ENCODE measurements at regions not wholly inside any gene's neighbourhood (a gene's known extent, or its start where the extent isn't known, plus 50 kb on each side); places are given as distances from the start of the nearest gene placed in this dataset.

DNA sequence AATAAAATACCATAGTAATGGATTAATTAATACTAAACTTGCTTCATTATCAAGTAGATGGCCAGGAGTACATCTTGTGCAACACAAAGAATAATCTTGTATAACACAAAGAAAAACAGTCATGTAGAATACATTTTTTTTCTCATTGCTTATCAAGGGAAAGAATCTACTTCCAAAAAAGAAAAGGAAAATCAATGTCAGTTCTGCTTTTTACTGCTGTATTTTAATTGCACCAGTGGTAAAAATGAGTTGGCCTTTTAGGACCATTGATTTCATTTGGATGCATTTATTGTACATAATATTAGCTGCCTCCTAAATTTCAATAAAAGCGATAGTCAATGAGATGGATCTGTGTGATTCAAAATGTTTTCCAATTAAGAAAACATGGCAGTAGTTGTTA lies 96.9 kb upstream of the BTBD3 start:
- DNase-seq: no peak

DNA sequence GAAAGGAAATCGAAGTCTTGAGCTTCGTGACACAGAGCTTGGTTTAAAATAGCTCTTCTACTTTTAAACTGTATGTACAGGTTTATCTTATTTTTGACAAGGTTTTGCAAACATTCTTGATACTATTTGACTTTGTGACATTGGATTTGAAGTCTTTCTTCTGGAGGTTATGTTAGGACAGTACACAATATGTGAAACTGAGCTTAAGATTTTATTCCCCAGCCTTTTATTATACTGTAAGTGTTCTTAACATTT lies 95.2 kb upstream of the BTBD3 start:
- DNase-seq: no peak

DNA sequence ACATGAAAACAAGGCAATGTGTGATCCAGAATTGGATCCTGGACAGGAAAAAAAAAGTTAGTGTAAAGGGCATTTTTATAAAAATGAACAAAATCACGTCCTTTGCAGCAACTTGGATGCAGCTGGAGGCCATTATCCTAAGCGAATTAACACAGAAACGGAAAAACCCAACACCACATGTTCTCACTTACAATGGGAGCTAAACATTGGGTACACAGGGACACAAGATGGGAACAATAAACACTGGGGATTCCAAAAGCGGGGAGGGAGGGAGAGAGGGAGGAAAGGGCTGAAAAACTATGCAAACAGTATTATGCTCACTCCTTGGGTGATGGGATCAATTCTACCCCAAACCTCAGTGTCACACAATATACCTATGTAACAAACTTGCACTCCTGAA lies 91.4 kb upstream of the BTBD3 start:
- DNase-seq: no peak

DNA sequence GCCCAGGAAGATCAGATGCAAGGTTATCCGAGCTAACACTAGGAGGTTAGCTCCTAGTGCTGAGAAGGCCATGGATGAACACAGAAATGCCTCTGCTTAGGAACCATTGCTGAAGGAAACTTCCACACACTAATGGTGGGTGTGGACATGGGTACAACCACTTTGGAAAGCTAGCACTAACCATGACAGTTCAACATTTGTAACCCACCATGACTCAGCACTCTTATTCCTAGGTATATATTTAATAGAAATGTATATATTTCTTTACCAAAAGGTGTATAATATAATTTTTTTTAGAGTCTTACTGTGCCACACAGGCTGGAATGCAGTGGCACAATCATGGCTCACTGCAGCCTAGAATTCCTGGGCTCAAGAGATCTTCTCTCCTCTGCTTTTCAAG lies 85.3 kb upstream of the BTBD3 start:
- no peak for DNase-seq

DNA sequence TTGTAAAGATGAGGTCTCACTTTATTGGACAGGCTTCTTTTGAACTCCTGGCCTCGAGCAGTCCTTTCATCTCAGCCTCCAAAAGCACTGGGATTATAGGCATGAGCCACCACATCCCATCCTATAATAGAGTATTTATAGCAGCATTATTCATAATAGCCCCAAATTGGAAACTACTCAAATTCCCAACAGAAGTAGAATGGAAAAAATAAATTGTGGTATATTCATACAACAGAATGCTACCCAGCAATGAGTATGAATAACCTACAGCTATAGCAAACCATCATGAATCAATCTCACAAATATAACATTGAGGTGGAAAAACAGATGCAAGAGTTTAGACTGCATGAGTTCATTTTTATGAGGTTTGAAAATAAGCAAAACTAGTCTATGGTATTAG lies 84.8 kb upstream of the BTBD3 start:
- DNase-seq: no peak

DNA sequence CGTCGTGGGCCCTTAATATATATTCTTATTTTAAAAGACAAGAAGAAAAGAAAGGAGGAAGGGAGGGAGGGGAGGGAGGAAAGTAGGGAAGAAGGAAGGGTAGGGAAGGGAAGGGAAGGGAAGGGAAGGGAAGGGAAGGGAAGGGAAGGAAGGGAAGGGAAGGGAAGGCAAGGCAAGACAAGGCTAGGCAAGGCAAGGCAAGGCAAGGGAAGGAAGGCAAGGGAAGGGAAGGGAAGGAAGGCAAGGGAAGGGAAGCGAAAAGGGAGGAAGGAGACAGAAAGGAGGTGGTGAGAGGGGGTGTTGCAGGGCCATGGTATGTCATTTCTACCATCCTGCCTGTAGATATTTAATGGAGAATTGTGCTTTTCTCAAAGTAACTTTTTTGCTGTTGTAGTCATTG lies 83.9 kb upstream of the BTBD3 start:
- DNase-seq: no peak

DNA sequence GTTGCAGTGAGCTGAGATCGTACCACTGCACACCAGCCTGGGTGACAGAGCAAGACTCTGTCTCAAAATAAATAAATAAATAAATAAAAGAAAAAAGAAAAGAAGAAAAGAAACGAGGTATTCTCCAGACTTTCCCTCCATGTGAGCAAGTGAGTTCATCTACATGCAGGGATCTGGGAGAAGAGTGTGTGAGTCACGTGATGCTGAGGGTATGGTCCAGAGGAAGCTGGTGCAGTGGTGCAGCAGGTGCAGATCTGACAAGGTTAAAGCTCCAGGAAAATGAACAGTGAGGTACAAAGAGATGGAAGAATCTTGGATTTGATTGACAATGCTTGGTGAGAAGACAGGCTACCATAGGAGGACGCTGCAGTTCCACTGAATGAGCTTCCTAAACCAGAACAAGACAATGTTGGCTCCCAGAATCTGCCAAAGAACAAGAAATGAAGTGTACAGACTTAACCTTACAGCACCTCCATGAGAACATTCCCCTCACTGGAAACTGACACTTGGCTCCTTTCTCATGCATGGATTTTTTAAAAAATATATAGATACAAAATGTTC lies 79.5 kb upstream of the BTBD3 start:
- no peak for DNase-seq

DNA sequence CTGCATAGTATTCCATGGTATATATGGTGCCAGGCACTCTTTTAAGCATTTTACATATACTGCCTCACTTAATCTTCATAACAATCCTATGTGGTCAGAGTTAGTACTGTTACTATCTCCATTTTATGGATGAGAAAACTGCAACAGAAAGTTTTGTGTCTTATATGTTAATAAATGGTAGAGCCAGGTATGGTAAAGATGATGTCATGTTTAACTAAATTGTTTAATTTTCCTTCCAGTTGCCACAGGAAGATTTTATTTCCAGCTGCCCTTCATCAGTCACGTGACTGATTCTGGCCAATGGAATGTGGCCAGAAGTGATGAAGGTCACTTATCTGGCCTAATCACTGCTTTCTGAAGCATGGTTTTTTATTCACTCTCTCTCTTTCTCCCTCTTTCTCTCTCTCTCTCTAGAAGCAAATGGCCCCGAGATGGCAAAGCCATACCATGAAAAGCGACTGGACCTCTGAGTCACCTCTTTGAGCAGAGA lies 75.7 kb upstream of the BTBD3 start:
- DNase-seq: no peak

DNA sequence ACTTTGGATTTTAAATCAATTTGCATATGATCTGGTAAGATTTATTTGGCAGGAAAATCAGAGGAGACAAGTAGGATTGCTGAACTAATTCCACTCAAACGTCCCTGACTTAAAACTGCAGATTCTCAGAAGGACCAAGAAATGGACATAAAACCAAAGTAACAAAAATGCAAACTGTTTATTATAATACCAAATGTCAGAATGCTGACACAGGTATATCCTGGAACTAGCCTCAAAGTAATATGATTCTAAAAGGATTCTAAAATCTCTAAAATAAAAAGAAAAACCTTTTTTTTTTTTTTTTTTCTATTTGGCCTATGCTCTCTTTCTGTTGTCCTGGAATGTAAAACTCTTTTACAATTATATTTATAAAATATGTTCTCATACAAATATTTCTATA lies 74.4 kb upstream of the BTBD3 start:
- DNase-seq: no peak

DNA sequence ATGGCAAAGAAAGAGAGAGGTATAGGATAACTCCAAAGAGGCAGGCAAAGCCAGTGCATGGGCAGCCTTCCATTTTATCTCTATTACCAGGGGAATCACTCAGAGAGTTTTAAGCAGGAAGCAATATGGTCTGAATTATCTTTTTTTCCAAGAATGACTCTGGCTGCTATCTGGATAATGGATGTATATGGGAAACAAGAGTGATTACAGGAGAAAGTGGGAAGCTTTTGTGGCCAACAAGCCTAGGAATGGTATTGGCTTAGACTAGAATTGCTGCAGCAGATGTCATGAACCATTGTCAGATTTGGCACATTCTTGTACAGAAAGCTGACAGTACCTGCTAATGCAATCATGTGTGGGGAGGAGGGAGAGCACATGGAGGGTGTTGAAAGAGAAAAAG lies 73.0 kb upstream of the BTBD3 start:
- DNase-seq: no peak

DNA sequence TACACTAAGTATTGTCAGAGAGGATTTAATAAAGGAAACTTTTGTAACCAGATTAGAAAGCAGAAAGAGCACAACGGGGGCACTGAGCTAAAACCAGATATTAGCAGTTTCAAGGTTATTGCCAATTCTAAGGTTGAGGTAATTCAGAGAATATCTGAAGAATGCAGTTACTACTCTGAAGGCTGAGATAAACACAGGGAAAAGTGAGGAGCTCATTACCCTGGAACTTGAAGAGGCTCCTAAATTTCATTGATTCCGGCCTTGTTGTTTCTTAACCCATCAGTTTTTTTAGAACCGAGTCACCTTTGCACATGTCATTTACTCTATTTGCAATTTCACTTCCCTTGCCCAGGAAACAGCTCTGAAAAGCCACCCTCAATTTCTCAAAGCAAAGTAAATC lies 72.4 kb upstream of the BTBD3 start:
- DNase-seq: no peak

DNA sequence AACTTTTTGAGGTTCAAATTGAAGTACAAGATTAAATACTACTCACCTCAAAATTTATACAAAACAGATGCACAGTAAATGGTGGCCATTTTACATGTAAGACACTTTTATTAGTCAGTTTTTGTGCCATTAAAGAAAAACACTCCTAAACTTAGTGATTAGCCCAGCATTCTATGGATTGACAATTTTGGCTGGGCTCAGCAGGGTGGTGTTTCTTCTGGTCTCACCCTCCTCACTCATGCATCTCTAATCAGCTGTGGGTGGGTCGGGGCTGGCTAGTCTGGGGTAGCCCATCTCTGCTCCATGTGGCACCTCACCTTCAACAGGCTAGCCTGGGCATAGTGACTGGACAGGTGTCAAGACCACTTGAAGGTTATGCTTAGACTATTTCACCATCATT lies 71.6 kb upstream of the BTBD3 start:
- no peak for DNase-seq

DNA sequence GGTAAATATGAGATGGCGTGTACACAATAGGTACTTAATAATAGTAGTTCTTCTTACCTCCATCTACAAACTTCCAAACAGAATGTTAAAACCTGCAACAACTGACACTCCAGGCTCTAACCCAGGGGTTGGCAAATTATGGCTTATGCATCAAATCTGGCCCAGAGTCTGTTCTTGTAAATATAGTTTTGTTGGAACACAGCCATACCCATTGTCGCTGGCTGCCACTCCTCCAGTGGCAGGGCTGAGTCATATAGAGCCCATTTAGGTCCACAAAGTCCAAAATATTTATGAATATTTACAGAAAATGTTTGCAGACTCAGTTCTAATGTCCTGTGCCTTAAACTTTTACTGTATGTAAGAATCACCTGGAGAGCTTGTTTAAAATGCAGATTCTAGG lies 69.9 kb upstream of the BTBD3 start:
- DNase-seq: peak; percentile 85

DNA sequence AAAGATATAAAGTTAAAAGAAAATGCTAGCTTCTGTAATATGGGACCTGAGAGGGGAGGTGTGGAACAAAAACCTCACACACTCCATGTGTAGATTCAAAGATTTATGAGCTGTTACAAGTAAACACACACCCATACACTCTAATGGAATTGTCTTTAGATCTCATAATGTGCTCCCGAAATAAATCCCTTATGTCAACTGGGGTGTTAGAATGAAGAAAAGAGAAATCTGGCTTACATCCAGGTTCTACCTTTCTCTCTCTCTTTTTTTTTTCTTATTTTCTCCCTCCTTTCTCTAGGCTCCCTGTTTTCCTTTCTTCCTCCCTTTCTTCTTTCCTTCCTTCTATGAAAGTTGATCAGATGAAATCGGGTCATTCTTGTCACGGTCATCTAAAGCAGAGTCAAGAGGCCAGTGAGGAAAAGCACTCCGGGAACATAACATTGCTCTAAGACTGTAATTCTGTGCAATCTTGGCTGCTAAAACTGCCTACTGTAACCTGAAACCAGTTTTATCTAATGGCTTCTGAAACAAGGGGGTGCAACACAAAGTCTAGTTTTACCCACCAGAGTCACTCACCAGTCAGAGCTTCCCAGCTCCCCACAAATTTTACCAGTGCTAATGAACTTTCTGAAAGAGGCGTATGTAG lies 68.3 kb upstream of the BTBD3 start:
- no peak for DNase-seq

DNA sequence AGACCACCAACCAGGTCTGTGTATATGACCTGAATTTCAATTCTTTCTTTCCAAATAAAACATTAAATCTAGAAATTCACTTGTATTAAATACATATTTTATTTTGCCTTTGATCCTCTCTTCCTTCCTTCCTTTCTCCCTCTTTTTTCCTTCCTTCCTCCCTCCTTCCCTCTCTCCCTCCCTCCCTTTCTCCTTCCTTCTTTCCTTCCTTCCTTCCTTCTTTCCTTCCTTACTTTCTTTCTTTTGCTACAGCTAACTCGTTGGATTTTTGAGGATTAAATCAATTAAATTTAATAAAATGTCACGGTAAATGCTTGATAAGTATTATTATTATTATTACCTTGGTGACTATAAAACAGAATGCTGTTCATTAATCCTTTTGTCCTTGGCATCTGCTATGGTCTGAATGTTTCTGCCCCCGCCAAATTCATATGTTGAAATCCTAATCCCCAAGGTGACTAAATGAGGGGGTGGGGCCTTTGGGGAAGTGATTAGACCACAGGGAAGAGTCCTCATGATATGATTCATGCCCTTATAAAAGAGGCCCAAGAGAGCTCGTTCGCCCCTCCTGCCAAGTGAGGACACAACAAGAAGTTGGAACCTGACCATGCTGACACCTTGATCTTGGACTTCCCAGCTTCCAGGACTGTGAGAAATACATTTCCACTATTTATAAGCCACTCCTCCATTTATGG lies 67.6 kb upstream of the BTBD3 start:
- DNase-seq: no peak

DNA sequence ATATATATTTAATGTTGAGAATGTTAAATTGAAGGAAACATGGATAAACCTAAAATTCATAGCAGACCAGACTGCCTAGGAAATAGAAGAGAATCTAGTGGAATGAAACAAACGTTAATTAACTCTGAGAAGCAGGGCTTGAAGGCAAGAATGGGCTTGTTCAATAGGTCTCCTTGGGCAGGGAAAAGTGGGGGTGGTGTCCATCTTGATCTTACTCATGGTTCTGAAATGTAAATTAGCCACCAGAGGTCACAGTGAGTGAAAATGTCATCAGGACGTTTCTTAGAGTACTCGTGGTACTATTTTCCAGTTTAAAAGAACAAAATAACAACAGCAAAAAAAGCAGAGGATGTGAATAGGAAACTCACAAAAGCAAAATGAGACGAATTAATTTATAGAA lies 66.8 kb upstream of the BTBD3 start:
- no peak for DNase-seq

DNA sequence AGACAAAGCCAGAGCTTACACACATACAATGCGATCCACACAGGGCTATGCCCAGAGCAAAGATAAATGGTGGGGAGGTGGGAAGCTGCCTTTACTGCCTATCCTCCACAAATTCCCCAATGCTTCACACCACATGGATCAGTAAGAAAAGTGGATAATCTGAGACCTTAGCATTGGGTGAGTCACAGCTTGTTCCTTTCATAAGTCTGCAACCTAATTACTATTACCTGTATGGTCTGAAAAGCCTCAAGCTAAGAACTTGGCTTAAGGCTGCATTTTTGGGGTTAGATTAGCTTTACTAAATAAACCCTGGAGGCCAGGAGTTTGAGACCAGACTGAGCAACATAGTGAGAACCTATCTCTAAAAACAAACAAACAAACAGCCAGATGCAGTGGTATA lies 66.0 kb upstream of the BTBD3 start:
- DNase-seq: no peak

DNA sequence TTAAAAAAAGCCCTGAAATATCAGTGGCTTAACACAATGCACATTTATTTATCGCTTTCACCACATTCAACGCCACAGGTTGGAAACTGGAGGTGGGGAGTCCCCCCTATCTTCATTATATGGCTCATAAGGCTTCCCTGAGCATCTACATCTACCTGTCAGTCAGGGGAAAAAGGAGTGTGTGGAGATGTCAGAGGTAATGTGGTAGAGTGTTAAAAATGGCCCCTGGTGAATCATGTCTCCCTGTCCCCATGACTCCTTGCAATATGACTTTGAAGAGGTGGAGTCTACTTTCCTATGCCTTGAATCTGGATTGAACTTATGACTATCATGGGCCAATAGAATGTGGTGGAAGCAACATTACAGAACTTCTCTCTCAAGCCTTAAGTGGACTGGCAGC lies 65.5 kb upstream of the BTBD3 start:
- no peak for DNase-seq

DNA sequence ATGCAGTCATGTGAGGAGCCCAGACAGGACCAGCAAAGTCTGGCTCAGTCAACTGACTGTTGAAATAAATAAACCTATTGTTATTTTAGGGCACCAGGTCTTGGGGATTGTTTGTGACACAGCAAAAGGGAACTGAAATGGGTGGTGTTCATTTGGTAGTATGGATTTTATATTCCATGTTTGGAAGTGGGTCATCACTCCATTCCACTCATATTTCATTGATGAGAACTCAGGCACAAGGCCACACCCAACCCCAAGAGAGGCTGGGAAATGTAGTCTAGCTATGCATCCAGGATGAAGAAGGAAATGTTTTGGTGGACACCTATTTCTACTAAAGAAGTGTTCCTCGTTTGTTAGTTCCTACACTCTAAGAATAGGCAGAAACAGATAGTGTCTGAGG lies 64.9 kb upstream of the BTBD3 start:
- DNase-seq: no peak

DNA sequence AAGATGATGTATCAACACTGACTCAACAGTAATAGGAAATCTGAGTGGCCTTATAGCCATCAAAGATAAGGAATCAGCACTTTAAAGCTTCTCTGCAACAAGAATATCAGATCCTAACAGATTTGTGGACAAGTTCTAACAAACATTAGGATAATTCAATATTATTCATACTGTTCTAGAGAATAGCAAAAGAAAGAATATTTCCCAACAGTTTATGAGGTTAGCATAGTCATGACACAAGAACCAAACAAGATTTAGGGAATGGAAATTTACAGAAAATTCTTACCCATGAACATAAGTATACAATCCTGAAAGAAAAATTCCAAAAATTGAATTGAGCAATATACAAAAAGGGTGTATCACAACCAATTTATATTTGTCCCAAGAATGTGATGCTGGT lies 64.3 kb upstream of the BTBD3 start:
- no peak for DNase-seq

DNA sequence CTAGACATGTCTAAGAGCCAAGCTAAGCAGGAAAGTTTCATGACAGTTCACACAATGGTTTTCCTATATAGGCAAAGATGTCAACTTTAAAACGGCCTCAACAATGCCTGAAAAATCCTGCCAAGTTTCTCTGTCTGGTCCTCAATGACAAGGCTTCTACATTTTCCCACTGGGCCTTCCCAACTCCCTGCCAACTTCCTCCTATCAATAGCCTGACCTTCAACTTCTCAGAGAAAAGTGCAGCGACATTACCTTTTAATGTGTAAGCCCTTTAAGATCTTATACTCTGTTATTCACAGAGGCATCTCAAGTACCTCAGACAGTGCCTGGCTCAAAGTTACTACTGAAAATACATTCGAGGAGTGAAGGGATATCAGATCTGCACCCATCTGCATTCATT lies 56.2 kb upstream of the BTBD3 start:
- DNase-seq: no peak

DNA sequence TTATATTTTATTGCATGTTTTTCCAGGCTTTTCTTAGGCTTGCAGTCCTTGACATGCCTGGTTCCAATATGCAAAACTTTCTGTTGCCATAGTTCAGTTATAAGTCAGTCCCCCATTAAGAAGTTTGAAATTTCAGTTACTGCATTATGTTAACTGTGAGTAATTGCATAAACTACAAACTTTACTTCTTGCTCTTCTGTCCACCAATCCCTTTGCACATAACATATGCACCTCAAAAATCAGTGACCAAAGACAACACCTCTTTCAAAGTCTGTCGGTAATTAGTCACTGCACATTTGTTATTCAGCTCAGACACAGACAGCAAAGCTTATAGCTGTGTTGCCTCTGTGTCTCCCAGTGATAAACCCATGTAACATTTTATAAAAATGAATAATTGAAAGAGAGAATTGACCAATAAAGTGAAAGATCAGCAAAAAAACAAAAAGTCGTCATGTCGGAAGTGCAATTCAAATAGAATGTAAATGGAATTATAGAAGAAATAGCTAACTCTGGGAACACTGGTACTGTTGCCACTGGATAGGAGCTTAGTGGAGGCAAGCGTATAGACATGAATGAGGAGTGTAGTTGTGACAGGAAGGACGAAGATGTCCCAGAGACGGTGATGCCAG lies 50.3 kb upstream of the BTBD3 start:
- DNase-seq: no peak

Data from COR-L47 (cell line).